ENCODE measurements at regions not wholly inside any gene's neighbourhood (a gene's known extent, or its start where the extent isn't known, plus 50 kb on each side); places are given as distances from the start of the nearest gene placed in this dataset.

- DNase-seq, result no peak
- Histone ChIP-seq H3K27me3 (replicated peaks; ENCODE audit: insufficient read depth) (no peaks in the 10 kb centered on the region), H3K27ac (no peak overlapping the region), H3K4me3 (no peak overlapping the region), H3K4me1 (ENCODE audit: insufficient read depth) (peaks cover 17% of the 10 kb centered on the region), H3K36me3 (ENCODE audit: low read depth) (no peaks in the 10 kb centered on the region), H3K9ac (no peak overlapping the region), H3K4me2 (ENCODE audit: unreplicated experiment) (no peak overlapping the region), H3K9me2 (ENCODE audit: insufficient read depth) (no peaks in the 10 kb centered on the region), H3K9me3 (ENCODE audit: low read depth) (no peaks in the 10 kb centered on the region), H3F3A (ENCODE audit: insufficient read depth) (peaks cover 14% of the 10 kb centered on the region), H3K79me2 (ENCODE audit: insufficient read depth) (no peaks in the 10 kb centered on the region), H2AFZ (no peak overlapping the region), H4K20me1 (ENCODE audit: insufficient read depth) (no peaks in the 10 kb centered on the region)
- in situ Hi-C loops (cut with MboI), result loop anchor here (25.0 kb wide), 1 partner anchor 1111 kb away; no protein-coding TSS in a partner anchor
- WGBS, 2 experiments (ENCODE audit: low coverage in 1 of 2, low lambda C conversion rate in 2 of 2, missing lambda C conversion rate in 2 of 2), result 84 to 86% methylated on average over 3 of the region's 3 CpGs
- TF ChIP-seq EZH2 (IDR thresholded peaks at IDR 0.05; ENCODE audit: insufficient read depth, poor library complexity, severe bottlenecking) (no peak), EZH2phosphoT487 (IDR thresholded peaks at IDR 0.05; ENCODE audit: insufficient read depth, low read depth) (no peak)
These were observed 152.3 kb upstream of the DPYD start for GRCh38 chr1:98073106-98073505.

GRCh38 chr1:98072047-98072446 is 151.2 kb upstream of the DPYD start:
- H3K27me3 ChIP-seq (replicated peaks; ENCODE audit: insufficient read depth), result no peaks in the 10 kb centered on the region

GRCh38 chr1:98068016-98068415 is 147.2 kb upstream of the DPYD start:
- Histone ChIP-seq H3K27me3 (replicated peaks; ENCODE audit: insufficient read depth) (no peaks in the 10 kb centered on the region), H2AFZ (peak overlapping the region; percentile 22; the same call in 1 of the 2 replicates), H3K4me2 (ENCODE audit: unreplicated experiment) (no peak overlapping the region), H3K4me3 (no peak overlapping the region), H3K9ac (no peak overlapping the region), H3F3A (ENCODE audit: insufficient read depth) (peaks cover 5% of the 10 kb centered on the region; the same call in 1 of the 2 replicates), H3K4me1 (ENCODE audit: insufficient read depth) (peaks cover 7% of the 10 kb centered on the region; the same call in 1 of the 2 replicates), H3K9me3 (ENCODE audit: low read depth) (no peaks in the 10 kb centered on the region), H4K20me1 (ENCODE audit: insufficient read depth) (no peaks in the 10 kb centered on the region), H3K27ac (no peak overlapping the region), H3K79me2 (ENCODE audit: insufficient read depth) (no peaks in the 10 kb centered on the region), H3K9me2 (ENCODE audit: insufficient read depth) (no peaks in the 10 kb centered on the region), H3K36me3 (ENCODE audit: low read depth) (no peaks in the 10 kb centered on the region)
- in situ Hi-C loops (cut with MboI), result loop anchor here (25.0 kb wide), 1 partner anchor 1106 kb away; no protein-coding TSS in a partner anchor
- TF ChIP-seq EZH2 (IDR thresholded peaks at IDR 0.05; ENCODE audit: insufficient read depth, poor library complexity, severe bottlenecking), result no peak
- DNase-seq, result peak; percentile 52

More at GRCh38 chr1:98072047-98072446, 151.2 kb upstream of the DPYD start:
- no peaks in the 10 kb centered on the region for H3K36me3 ChIP-seq (ENCODE audit: low read depth)
- H3K27ac ChIP-seq, result no peak overlapping the region
- no peak overlapping the region for H3K9ac ChIP-seq
- no peak overlapping the region for H3K4me2 ChIP-seq (ENCODE audit: unreplicated experiment)
- no peak for DNase-seq
- WGBS, 2 experiments (ENCODE audit: low coverage in 1 of 2, low lambda C conversion rate in 2 of 2, missing lambda C conversion rate in 2 of 2), result 64 to 75% methylated on average over 2 of the region's 2 CpGs
- in situ Hi-C loops (cut with MboI), result loop anchor here (25.0 kb wide), 1 partner anchor 1110 kb away; no protein-coding TSS in a partner anchor
- H2AFZ ChIP-seq, result no peak overlapping the region
- TF ChIP-seq EZH2 (IDR thresholded peaks at IDR 0.05; ENCODE audit: insufficient read depth, poor library complexity, severe bottlenecking), result no peak
- no peak for TF ChIP-seq EZH2phosphoT487 (IDR thresholded peaks at IDR 0.05; ENCODE audit: insufficient read depth, low read depth)
- H3K9me3 ChIP-seq (ENCODE audit: low read depth), result no peaks in the 10 kb centered on the region
- no peaks in the 10 kb centered on the region for H3K79me2 ChIP-seq (ENCODE audit: insufficient read depth)
- H4K20me1 ChIP-seq (ENCODE audit: insufficient read depth), result no peaks in the 10 kb centered on the region
- peaks cover 9% of the 10 kb centered on the region for H3K4me1 ChIP-seq (ENCODE audit: insufficient read depth)
- H3K9me2 ChIP-seq (ENCODE audit: insufficient read depth), result no peaks in the 10 kb centered on the region
- peaks cover 8% of the 10 kb centered on the region for H3F3A ChIP-seq (ENCODE audit: insufficient read depth)
- no peak overlapping the region for H3K4me3 ChIP-seq

- Histone ChIP-seq H3K79me2 (ENCODE audit: insufficient read depth) (no peaks in the 10 kb centered on the region), H3K4me3 (no peak overlapping the region), H3K27me3 (replicated peaks; ENCODE audit: insufficient read depth) (no peaks in the 10 kb centered on the region), H3K27ac (no peak overlapping the region), H3K9me2 (ENCODE audit: insufficient read depth) (no peaks in the 10 kb centered on the region), H3K9me3 (ENCODE audit: low read depth) (no peaks in the 10 kb centered on the region), H2AFZ (no peak overlapping the region), H4K20me1 (ENCODE audit: insufficient read depth) (no peaks in the 10 kb centered on the region), H3K9ac (no peak overlapping the region), H3K4me2 (ENCODE audit: unreplicated experiment) (no peak overlapping the region), H3F3A (ENCODE audit: insufficient read depth) (peaks cover 5% of the 10 kb centered on the region; the same call in 1 of the 2 replicates), H3K36me3 (ENCODE audit: low read depth) (no peaks in the 10 kb centered on the region), H3K4me1 (ENCODE audit: insufficient read depth) (peaks cover 7% of the 10 kb centered on the region; the same call in 1 of the 2 replicates)
- WGBS, 2 experiments (ENCODE audit: low coverage in 1 of 2, low lambda C conversion rate in 2 of 2, missing lambda C conversion rate in 2 of 2), result 96 to 100% methylated on average over 2 of the region's 2 CpGs
- TF ChIP-seq EZH2 (IDR thresholded peaks at IDR 0.05; ENCODE audit: insufficient read depth, poor library complexity, severe bottlenecking) (no peak), EZH2phosphoT487 (IDR thresholded peaks at IDR 0.05; ENCODE audit: insufficient read depth, low read depth) (no peak)
- in situ Hi-C loops (cut with MboI), result loop anchor here (25.0 kb wide), 1 partner anchor 1105 kb away; no protein-coding TSS in a partner anchor
- no peak for DNase-seq
These were observed 146.1 kb upstream of the DPYD start for GRCh38 chr1:98066911-98067310.
